Colonic mucosa (tissue), 4 donors: ENCODE measurements at regions not wholly inside any gene's neighbourhood (a gene's known extent, or its start where the extent isn't known, plus 50 kb on each side); places are given as distances from the start of the nearest gene placed in this dataset.

Source experiments
- DNase-seq: peaks from one replicate; pipeline ENCODE4 v3.0.0-alpha.2; 2020
- H3K27ac ChIP-seq: fragments of 200-600 bp; one replicate; pipeline ENCODE4 v1.8.0; 2021
- H3K27me3 ChIP-seq: fragments of 200-600 bp; one replicate; pipeline ENCODE4 v1.8.0; 2021
- H3K36me3 ChIP-seq: fragments of 200-600 bp; one replicate; pipeline ENCODE4 v1.8.0; 2021
- H3K4me1 ChIP-seq: fragments of 200-600 bp; one replicate; pipeline ENCODE4 v1.8.0; 2021; ENCODE audit warnings: mild to moderate bottlenecking
- H3K4me3 ChIP-seq: fragments of 200-600 bp; one replicate; pipeline ENCODE4 v1.8.0; 2021
- H3K9ac ChIP-seq, 2 donors: one replicate each; pipeline ENCODE4 v1.7.0; 2013; ENCODE audit warnings: control low read depth in 2 of 2, low read depth in 2 of 2, low read length in 2 of 2
- H3K9me3 ChIP-seq: fragments of 200-600 bp; one replicate; pipeline ENCODE4 v1.8.0; 2021
- CTCF ChIP-seq: fragments of 200-600 bp; IDR thresholded peaks from one replicate; pipeline ENCODE4 v1.8.0; 2022; ENCODE audit warnings: antibody characterized with exemption, mild to moderate bottlenecking
- intact Hi-C: fragments of 100-400 bp; cut with DNase I; formaldehyde crosslinking; loops from one replicate; pipeline ENCODE4 v1.14.1; 2022
- donor health status: healthy.
- donor health status: DM: no; HTN: no; CAD: no.
- donor health status: DM: no; HTN: no; CAD: no.

GRCh38 chr1:166616206-166616605 lies 223.1 kb upstream of the POGK start:
- Histone ChIP-seq H3K27ac (no peak overlapping the region), H3K36me3 (no peaks in the 10 kb centered on the region), H3K4me3 (no peak overlapping the region), H3K9me3 (no peaks in the 10 kb centered on the region), H3K9ac (no peak overlapping the region), H3K27me3 (no peaks in the 10 kb centered on the region), H3K4me1 (no peaks in the 10 kb centered on the region)
- no peak for TF ChIP-seq CTCF
- no peak for DNase-seq
- intact Hi-C loops, result no loop called here

GRCh38 chr1:166626711-166627110 lies 212.6 kb upstream of the POGK start:
- H3K4me1 ChIP-seq, result no peaks in the 10 kb centered on the region
- no peak for DNase-seq
- intact Hi-C loops, result no loop called here

GRCh38 chr1:166627558-166627957 lies 211.7 kb upstream of the POGK start:
- DNase-seq, result no peak
- no peaks in the 10 kb centered on the region for H3K36me3 ChIP-seq
- no peaks in the 10 kb centered on the region for H3K4me1 ChIP-seq
- TF ChIP-seq CTCF, result no peak
- intact Hi-C loops, result no loop called here
- H3K27ac ChIP-seq, result no peak overlapping the region
- no peak overlapping the region for H3K4me3 ChIP-seq
- H3K27me3 ChIP-seq, result no peaks in the 10 kb centered on the region
- no peaks in the 10 kb centered on the region for H3K9me3 ChIP-seq
- H3K9ac ChIP-seq, result no peak overlapping the region

More at GRCh38 chr1:166626711-166627110, 212.6 kb upstream of the POGK start:
- Histone ChIP-seq H3K9me3 (no peaks in the 10 kb centered on the region), H3K4me3 (no peak overlapping the region), H3K36me3 (no peaks in the 10 kb centered on the region), H3K27ac (no peak overlapping the region), H3K9ac (no peak overlapping the region), H3K27me3 (no peaks in the 10 kb centered on the region)
- TF ChIP-seq CTCF, result no peak

GRCh38 chr1:166628259-166628658 lies 211.0 kb upstream of the POGK start:
- no peak overlapping the region for H3K27ac ChIP-seq
- no peak for TF ChIP-seq CTCF
- intact Hi-C loops, result no loop called here
- DNase-seq, result no peak
- H3K36me3 ChIP-seq, result no peaks in the 10 kb centered on the region
- H3K27me3 ChIP-seq, result no peaks in the 10 kb centered on the region
- H3K4me3 ChIP-seq, result no peak overlapping the region
- H3K9ac ChIP-seq, result no peak overlapping the region
- H3K9me3 ChIP-seq, result no peaks in the 10 kb centered on the region
- H3K4me1 ChIP-seq, result no peaks in the 10 kb centered on the region

GRCh38 chr1:166629946-166630345 lies 209.3 kb upstream of the POGK start:
- Histone ChIP-seq H3K9ac (no peak overlapping the region), H3K4me3 (no peak overlapping the region), H3K27me3 (no peaks in the 10 kb centered on the region), H3K36me3 (no peaks in the 10 kb centered on the region), H3K9me3 (no peaks in the 10 kb centered on the region), H3K27ac (no peak overlapping the region), H3K4me1 (no peaks in the 10 kb centered on the region)
- DNase-seq, result no peak
- intact Hi-C loops, result no loop called here
- TF ChIP-seq CTCF, result no peak

- Histone ChIP-seq H3K27me3 (no peaks in the 10 kb centered on the region), H3K9ac (no peak overlapping the region), H3K27ac (no peak overlapping the region), H3K4me3 (no peak overlapping the region), H3K9me3 (no peaks in the 10 kb centered on the region), H3K4me1 (no peaks in the 10 kb centered on the region), H3K36me3 (no peaks in the 10 kb centered on the region)
- no peak for DNase-seq
- no peak for TF ChIP-seq CTCF
- intact Hi-C loops, result no loop called here
These were observed 208.9 kb upstream of the POGK start for GRCh38 chr1:166630369-166630768.
